ENCODE measurements at regions not wholly inside any gene's neighbourhood (a gene's known extent, or its start where the extent isn't known, plus 50 kb on each side); places are given as distances from the start of the nearest gene placed in this dataset.

GRCh38 chr4:1502501-1502886, 96.3 kb upstream of the NKX1-1 start:
- no peak overlapping the region for H3K27ac Mint-ChIP-seq
- peaks cover 2% of the 10 kb centered on the region for H3K9me3 Mint-ChIP-seq
- peaks cover 28% of the 10 kb centered on the region for H3K27me3 Mint-ChIP-seq (ENCODE audit: low read depth)
- no peak for TF ChIP-seq CTCF (IDR thresholded peaks at IDR 0.05; ENCODE audit: unreplicated experiment in 3 of 3)
- H3K4me1 Mint-ChIP-seq, result no peaks in the 10 kb centered on the region
- H3K36me3 Mint-ChIP-seq (ENCODE audit: low read depth), result no peaks in the 10 kb centered on the region
- H3K4me3 Mint-ChIP-seq, result no peak overlapping the region

GRCh38 chr4:1501754-1502500, 95.7 kb upstream of the NKX1-1 start:
- no peak for TF ChIP-seq CTCF (IDR thresholded peaks at IDR 0.05; ENCODE audit: unreplicated experiment in 3 of 3)
- Mint-ChIP-seq H3K9me3 (peaks cover 2% of the 10 kb centered on the region), H3K4me1 (no peaks in the 10 kb centered on the region), H3K27me3 (ENCODE audit: low read depth) (peaks cover 23% of the 10 kb centered on the region), H3K4me3 (no peak overlapping the region), H3K27ac (no peak overlapping the region), H3K36me3 (ENCODE audit: low read depth) (no peaks in the 10 kb centered on the region)

- peaks cover 2% of the 10 kb centered on the region for H3K9me3 Mint-ChIP-seq
- peaks cover 16% of the 10 kb centered on the region for H3K27me3 Mint-ChIP-seq (ENCODE audit: low read depth)
- no peak overlapping the region for H3K27ac Mint-ChIP-seq
- H3K4me1 Mint-ChIP-seq, result no peaks in the 10 kb centered on the region
- H3K36me3 Mint-ChIP-seq (ENCODE audit: low read depth), result no peaks in the 10 kb centered on the region
- TF ChIP-seq CTCF (IDR thresholded peaks at IDR 0.05; ENCODE audit: unreplicated experiment in 3 of 3), result no peak
- no peak overlapping the region for H3K4me3 Mint-ChIP-seq
These were observed 94.9 kb upstream of the NKX1-1 start for GRCh38 chr4:1500966-1501753.

GRCh38 chr4:1500231-1500965, 94.2 kb upstream of the NKX1-1 start:
- no peaks in the 10 kb centered on the region for H3K4me1 Mint-ChIP-seq
- peaks cover 12% of the 10 kb centered on the region for H3K27me3 Mint-ChIP-seq (ENCODE audit: low read depth)
- no peak overlapping the region for H3K27ac Mint-ChIP-seq
- no peak for TF ChIP-seq CTCF (IDR thresholded peaks at IDR 0.05; ENCODE audit: unreplicated experiment in 3 of 3)
- H3K4me3 Mint-ChIP-seq, result no peak overlapping the region
- H3K9me3 Mint-ChIP-seq, result peaks cover 2% of the 10 kb centered on the region
- H3K36me3 Mint-ChIP-seq (ENCODE audit: low read depth), result no peaks in the 10 kb centered on the region

GRCh38 chr4:1499465-1499864, 93.2 kb upstream of the NKX1-1 start:
- peaks cover 18% of the 10 kb centered on the region for H3K27me3 Mint-ChIP-seq (ENCODE audit: low read depth)
- H3K4me3 Mint-ChIP-seq, result no peak overlapping the region

More at GRCh38 chr4:1499465-1499864, 93.2 kb upstream of the NKX1-1 start:
- Mint-ChIP-seq H3K36me3 (ENCODE audit: low read depth) (no peaks in the 10 kb centered on the region), H3K27ac (no peak overlapping the region), H3K9me3 (peaks cover 2% of the 10 kb centered on the region), H3K4me1 (no peaks in the 10 kb centered on the region)
- no peak for TF ChIP-seq CTCF (IDR thresholded peaks at IDR 0.05; ENCODE audit: unreplicated experiment in 3 of 3)

Measured in nephron (organoid).